HT1080 (cell line): ENCODE measurements at regions not wholly inside any gene's neighbourhood (a gene's known extent, or its start where the extent isn't known, plus 50 kb on each side); places are given as distances from the start of the nearest gene placed in this dataset.

ENCODE experiments used
- DNase-seq: peaks from one replicate; pipeline ENCODE4 v3.0.0-alpha.2; 2015; ENCODE audit warnings: low read depth

DNA sequence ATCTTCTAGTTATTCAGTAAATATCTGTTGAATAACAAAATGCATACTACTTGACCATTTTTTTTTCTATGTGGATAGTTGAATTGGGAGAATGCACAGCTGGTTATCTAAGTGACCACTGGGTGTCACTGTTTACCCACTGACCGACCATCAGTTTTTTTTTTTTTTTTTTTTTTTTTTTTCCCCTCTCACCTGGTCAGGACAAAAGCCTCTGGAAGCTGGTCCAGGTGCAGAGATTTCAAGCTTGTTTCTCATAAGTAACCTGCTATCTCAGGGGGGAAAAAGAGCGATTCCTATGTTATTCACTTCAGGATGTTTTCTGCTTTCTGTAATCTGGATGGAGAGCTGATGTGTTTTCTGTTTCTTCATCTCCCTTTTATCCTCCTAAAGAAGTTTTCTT lies 256.0 kb downstream of the DCDC2C start:
- DNase-seq, result peak; percentile 54

DNA sequence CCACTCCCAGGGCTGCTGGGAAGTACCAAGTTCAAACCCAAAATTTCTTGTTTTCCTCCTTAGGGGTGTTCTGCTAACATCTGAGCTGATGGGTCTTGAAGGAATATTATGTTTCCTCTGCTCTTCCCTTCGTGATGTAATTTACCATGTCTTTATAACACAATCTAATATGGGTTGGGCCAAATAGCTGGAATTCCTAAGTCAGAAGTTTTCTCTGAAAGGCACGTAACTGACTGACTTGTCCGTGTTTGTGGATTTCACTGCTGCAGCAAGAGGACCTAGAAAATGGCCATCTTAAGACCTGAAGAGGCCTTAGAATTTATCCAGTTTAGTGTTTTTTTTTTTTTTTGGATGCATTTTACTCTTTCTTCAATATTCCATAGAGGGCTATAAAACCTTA lies 256.7 kb downstream of the DCDC2C start:
- no peak for DNase-seq

DNA sequence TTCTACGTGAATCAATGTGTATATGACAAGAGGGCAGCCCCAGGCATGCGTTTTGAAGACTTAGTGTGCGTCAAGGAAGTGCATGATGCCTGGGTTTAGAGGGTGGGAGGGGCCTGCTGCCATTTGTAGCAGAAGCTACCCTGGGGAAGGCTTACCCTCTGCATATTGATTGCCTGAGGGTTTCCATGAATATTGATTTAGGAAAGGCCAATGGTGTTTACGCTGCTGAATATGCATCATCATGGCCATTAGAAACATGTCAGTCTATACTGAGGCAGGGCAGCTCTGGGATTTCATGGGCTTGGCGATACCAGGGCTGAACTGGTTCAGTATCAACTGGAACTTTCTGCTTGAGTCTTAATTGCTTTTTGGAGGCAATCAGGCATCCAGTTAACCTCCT lies 259.3 kb downstream of the DCDC2C start:
- DNase-seq, result no peak

DNA sequence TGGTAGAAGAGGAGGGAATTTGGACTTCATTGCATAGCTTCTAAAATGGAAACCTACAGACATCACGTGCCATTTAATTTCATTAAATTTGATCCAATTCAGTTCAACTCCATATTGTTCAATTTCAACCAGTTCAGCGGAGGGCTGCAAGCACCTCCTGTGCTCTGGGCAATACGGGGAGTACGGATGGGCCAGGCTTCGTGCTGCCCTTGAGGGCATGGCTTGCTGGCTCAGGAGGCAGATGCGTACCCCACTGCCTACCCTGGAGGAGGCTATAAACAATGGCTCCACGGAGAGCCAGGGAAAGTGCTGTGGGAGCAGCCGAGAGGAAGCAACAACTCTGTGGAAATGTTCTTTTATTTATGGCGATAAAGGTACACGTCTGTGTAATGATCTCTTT lies 261.8 kb downstream of the DCDC2C start:
- no peak for DNase-seq

DNA sequence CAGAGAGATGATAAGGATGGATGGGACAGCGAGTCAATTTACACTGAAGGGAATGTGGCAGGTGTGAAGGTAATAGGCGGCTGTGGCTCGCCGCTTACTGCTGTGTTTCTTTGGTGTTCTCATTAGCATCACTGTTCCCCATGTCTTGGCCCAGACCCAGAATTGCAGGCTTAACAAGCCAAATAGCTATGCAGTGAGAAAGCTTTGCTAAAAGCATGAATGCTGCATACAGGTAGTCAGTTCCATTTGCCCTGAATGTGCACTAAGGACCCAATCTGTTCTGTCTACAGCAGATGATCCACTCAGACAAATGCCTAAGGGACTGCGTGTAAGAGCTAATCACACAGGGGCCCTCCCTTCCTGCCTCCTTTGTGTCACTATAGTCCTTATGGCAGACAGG lies 262.6 kb downstream of the DCDC2C start:
- no peak for DNase-seq

DNA sequence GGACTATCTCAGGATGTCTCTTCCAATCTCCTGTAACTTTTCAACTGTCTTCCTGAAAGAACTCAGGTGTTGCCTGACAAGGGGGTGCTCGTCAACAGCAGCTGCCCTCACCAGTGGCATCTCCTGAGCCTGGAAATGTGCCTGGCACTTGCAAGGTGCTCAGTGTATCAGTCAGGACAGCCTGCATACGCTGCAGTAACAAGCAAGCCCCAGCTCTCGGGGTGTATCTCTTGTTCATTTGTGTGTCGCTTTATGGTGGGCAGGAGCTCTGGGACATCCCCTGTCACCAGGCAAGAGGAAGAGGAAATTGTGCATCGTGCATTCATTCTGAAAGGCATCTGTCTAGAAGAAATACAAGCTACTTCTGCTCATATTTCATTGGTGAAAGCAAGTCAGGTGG lies 263.1 kb downstream of the DCDC2C start:
- DNase-seq, result no peak

DNA sequence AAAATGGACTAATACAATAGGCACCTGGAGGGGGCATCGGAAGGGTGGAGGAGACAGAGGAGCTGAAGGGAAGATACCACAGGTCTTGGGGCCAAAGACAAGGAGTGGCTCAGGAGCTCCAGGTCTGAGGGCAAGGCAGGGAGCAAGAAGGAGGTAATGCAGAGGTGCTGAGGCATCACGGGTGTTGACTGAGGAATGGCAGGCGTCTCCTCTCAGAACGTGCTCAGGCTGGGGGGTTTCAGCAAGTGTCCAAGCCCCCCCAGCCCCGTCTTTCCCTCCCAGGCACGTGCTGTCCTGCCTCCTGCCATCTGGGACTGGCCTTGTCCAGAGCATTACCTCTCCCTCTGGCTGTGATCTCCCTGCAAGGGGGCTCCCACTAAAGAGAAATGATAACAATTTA lies 265.4 kb downstream of the DCDC2C start:
- DNase-seq, result no peak

DNA sequence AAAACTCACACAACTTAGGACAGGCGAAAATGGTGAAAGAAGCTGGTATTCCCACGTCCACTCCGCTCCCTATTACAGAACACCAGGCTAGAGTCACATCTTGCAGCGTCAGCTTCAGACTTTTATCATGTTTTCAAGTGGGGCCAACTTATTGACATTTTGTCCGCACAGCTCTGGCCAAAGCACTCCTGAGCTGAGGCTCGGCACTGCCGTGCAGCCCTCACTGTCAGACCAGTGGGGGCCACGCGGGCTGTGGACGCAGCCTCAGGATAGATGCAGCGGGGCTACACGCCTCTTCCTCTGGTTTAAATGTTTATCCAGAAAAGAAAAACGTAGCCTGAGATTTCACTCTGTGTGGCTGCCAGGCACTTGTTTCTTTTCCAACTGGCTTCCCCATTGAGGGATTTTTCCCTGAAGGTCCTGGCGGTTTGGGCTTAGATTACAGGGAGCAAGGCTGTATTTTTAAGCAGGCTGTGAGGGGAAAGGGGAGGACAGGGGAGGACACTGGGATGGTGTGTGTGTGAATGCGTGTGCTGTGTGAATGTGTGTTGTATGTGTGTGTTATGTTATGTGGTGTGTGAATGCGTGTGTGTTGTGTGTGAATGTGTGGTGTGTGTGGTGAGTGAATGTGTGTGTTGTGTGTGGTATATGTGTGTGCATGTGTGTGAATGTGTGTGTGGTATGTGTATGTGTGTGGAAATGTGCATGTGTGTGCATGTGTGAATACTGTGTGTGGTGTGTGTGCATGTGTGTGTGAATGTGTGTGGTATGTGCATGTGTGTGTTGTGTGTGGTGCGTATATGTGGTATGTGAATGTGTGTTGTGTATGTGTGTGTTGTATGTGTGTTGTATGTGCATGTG lies 267.6 kb downstream of the DCDC2C start:
- no peak for DNase-seq

DNA sequence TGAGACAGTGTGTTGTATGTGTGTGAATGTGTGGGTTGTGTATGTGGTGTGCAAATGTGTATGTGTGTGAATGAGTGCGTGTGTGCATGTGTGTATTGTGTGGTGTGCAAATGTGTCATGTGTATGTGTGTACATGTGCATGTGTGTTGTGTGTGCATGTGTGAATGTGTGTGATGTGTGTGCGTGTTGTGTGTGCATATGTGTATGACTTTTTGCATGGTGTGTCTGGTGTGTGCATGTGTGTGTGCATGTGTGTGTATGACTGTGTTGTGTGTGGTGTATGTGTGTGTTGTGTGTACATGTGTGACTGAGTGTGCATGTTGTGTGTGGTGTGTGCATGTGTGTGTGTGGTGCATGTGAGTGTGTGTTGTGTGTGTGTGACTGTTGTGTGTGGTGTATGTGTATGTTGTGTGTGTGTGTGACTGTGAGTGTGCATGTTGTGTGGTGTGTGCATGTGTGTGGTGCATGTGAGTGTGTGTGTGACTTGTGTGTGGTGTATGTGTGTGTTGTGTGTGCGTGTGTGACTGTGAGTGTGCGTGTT lies 268.3 kb downstream of the DCDC2C start:
- DNase-seq, result no peak

DNA sequence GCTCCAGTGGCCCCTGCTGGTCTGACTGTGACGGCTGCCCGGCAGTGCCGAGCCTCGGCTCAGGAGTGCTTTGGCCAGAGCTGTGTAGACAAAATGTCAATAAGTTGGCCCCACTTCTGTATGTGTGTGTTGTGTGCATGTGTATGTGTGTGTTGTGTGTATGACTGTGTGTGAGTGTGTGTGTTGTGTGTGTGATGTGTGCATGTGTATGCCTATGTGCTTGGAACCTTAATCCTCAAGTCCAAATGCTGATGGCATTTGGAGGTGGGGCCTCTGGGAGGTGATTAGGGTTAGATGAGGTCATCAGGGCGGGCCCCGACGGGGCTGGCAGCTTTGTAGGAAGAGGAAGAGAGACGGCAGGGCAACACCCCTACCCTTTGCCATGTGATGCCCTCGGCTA lies 269.0 kb downstream of the DCDC2C start:
- no peak for DNase-seq

DNA sequence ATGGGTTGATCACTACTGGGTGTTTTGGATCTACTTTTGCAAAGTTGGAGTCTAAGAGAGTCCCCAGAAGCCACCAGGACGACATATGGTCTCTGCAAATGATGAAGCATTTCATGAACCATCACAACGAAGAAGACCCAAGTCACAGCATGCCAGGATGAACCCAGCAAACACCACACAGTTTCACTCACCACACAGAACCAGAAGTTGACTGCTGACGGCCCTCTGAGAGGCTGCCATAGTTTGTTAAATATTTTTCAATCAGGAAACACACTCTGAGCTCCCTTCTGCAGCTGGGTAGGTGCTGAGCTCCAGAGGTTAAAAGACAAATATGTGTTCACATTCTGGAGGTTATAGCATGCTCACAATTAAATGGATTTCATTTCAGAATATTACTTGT lies 271.4 kb downstream of the DCDC2C start:
- no peak for DNase-seq

DNA sequence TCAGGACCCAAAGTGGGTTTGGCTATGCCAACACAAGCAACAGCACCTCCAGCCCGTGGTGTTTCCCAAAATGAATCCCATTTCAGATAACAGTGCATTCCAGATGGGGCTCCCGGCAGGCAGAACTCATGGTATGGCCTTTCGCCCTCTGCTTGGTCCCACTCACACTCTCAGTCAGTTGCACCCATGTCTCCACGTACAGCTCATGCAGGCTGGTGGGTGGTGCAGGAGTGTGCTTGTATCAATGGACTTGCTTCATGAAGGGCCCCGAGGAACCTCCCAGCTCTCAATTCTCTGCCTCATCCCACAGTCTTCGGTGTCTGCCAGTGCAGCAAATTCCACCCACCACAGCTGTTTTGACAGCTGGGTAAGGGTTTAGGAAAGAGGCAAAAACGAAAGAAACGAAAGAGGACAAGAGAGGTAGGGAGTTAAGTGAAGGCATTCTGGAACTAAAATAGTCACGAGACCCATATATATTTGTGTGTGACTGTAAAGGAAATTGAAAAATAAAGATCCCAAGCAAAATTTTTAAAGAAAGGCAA lies 278.1 kb downstream of the DCDC2C start:
- no peak for DNase-seq

DNA sequence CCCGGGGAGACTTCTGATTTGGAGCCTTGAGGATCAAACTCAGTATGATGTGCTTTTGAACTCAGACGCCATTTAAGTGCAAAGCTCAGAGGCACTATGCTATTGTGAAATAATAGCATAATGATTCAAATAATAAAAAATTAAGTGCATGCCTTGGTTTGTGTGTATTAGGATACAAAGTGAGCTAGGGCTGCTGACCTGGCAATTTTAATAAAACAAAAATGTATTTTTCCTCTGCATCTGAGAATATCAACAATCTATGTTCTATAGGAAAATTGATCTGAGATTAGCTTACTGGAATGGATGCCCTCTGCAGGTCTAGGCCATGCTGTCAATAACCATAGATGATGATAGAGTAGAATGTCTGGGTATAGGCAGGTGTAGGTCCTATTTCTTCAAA lies 278.8 kb downstream of the DCDC2C start:
- no peak for DNase-seq

DNA sequence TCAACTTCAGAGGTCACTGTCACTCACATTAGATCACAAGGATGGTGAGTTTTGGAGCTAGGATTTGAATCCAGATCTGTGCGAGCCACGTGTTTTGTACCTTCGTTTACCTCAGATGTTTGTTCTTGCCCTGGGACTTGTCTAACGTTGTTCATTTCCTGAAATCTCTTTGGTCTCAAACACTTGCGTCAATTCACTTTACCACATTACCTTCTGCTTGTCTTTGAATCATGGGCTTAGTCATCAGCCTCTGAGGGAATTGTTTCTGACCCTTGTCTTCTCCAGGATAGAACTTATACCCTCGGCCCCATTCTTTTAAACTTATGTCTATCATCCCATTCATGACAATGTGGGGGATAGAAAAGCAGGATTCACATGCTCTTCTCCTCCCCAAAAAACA lies 282.7 kb downstream of the DCDC2C start:
- peak; percentile 90 for DNase-seq

DNA sequence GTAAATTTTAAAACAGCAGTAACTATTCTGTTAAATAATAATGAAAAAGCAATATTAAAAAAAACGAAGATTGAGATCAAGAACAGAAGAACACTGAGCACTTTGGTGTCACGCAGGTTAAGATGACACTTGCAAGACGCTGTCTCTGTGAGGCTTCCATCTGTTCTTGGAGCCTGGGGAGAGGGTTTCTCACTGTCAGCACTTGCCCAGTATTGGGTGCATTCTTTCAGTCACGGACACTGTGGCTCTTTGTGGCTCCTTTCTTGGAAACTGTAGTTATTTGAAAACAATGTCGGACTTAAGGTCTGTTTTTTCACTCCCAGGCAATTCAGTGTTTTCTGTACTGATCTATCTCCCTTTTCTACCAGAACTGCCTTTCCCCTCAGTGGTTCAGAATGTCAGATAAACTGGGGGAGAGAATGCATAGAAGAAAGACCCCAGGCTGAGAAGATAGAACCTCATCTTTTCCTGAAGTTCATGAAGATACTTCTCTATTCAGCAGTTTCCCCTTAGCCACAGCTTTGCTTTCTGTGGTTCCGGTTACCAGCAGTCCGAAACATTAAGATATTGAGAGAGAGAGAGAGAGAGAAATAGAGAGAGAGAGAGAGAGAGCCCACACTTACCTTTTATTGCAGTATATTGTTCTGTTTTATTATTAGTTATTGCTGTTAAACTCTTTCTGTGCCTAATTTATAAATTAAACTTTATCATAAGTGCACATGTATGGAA lies 283.3 kb downstream of the DCDC2C start:
- DNase-seq, result no peak

DNA sequence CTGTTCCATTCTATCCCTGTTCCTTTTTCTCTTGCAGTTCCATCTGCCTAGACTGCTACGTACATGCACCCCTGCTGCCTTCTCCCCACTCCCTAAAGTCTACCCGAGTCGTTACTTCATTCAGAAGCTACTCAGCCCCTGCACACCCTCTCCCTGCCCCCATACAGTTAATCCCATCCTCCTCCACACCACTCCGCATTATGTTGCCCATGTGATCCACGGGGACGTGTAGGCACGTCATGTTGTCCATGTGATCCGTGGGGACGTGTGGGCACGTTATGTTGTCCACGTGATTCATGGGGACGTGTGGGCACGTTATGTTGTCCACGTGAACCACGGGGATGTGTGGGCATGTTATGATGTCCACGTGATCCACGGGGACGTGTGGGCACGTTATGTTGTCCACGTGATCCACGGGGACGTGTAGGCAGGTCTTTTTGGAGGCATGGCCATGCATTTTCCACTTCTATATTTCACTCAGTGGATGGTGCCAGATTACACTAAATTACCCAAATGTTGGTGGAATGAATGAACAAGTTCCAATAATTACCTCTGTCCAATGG lies 299.5 kb downstream of the DCDC2C start:
- DNase-seq, result no peak

DNA sequence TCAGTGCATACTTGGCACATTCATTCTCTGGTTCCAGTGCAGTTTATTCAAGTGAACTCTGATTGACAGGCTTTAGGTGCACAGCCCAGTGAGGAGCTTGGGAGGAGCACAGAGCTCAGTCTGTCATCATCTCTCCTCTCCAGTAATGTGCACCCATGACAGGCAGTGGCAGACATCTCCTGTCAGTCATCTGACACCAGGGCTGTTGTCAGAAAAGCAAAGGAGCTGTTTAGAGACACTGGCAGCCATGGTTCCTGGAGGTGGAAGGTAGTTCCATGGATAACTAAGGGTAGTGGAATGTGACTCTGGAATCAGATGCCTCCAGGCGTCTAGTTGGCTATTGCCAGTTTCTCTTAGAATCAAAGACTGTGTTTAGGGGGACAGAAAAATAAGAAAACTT lies 308.8 kb downstream of the DCDC2C start:
- no peak for DNase-seq

DNA sequence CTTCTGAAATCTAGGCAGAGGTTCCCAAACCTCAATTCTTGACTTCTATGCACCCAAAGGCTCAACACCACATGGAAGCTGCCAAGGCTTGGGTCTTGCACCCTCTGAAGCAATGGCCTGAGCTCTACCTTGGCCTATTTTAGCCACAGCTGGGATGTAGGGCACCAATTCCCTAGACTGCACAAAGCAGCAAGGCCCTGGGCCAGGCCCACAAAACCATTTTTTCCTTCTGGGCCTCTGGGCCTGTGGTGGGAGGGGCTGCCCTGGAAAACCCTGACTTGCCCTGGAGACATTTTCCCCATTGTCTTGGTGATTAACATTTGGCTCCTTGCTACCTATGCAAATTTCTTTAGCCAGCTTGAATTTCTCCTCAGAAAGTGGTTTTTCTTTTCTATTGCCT lies 315.2 kb downstream of the DCDC2C start:
- DNase-seq, result no peak

DNA sequence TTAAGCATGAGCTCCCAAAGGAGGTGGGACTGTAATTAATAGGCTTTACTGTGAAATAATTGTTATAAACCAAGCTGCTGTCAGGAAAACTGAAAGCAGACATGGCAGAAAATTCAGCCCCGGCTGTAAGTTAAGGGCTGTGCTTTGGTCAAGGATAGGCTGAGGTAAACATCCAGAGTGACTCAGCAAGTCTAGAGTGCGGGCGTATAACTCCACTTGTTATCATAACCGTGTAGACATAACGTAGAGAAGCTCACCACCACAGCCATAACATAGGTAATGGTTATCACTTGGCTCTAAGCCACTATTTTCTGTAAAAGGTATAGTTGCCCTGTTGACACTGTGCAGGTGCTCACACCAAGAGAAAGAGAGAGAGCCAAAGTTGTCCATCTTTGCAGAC lies 316.8 kb downstream of the DCDC2C start:
- DNase-seq, result peak; percentile 21

DNA sequence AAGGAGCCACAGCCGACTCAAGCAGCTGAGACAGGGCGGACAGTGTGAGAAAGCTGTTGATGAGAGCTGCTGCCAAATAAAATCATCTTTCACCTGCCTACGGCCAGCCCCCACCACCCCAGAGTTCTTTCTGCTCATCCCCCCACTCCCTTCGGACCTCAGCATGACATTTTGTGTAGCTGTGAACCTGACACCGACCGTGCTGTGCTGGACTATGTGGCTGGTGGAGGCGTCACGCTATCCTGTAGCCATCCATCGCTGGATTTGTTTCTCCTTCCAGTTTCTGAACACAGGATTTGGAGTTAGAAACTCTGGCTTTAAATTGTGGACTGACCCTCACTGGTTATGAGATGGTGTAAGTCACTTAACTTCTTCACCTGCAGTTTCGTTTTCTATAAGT lies 317.3 kb downstream of the DCDC2C start:
- no peak for DNase-seq

DNA sequence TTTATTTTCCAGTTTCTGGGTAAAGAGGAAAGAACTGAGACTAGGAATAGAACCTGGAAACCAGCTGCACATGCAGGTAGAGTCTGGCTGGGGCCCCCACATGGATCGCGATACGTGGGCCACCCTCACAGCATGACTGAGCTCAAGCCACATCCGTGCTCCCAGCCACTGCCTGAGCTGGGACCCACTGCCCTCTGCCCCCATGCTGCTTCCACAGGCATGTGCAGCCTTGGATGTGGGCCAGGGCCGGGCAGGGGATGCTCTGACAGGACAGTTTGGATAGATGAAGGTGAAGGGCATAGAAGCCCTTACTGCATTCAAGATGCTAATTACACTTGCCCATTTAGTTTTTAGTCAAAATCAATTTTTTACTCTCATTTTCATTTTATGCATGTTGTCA lies 321.2 kb downstream of the DCDC2C start:
- DNase-seq, result no peak

DNA sequence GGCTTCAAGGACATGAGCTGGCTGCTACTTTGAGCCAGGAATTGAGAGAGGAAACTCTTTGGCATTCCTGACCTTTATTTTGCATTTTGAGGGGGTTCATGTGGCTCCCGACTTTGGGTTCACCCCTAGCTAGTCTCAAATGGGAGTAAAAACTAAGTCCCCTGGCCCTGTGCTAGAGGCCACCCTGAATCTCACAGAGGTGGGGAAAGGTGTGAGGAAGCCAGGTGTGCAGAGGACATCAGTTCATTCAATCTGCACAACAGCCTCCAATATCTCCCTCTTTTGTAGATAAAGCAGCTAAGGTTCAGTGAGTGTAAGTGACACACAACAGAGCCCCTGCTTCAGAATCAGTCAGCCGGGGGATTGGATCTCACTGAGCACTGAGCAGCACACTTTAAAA lies 325.7 kb downstream of the DCDC2C start:
- no peak for DNase-seq
